CD14-positive monocyte (primary cell): ENCODE measurements at regions not wholly inside any gene's neighbourhood (a gene's known extent, or its start where the extent isn't known, plus 50 kb on each side); places are given as distances from the start of the nearest gene placed in this dataset.

Experiments
- DNase-seq, 3 donors: peaks; one replicate each; pipeline ENCODE4 v3.0.0-alpha.2; 2011 to 2022
- H2AFZ ChIP-seq: 2 replicates; pipeline ENCODE4 v1.6.0; 2012; ENCODE audit warnings: mild to moderate bottlenecking, low read depth, low read length, inconsistent platforms; ENCODE audit not compliant: insufficient read depth, poor library complexity, severe bottlenecking
- H3K27ac ChIP-seq, 2 donors: 1 replicate in 1 of 2; 2 replicates in 1 of 2; pipeline ENCODE4 v1.5.1; 2012 to 2013; ENCODE audit warnings: low read length in 2 of 2, control low read depth in 1 of 2, inconsistent platforms in 1 of 2, low read depth in 1 of 2, mild to moderate bottlenecking in 1 of 2
- H3K27me3 ChIP-seq, 2 donors: one replicate each; pipeline versions ENCODE4 v1.6.0 to v1.6.1; 2011 to 2013; ENCODE audit warnings: low read length in 2 of 2; ENCODE audit not compliant: control insufficient read depth in 2 of 2, insufficient read depth in 2 of 2
- H3K36me3 ChIP-seq, 2 donors: replicated peaks in 1 of 2; 1 replicate in 1 of 2; 2 replicates in 1 of 2; pipeline versions ENCODE4 v1.5.1 to v1.6.1; 2012 to 2013; ENCODE audit warnings: low read length in 2 of 2, control low read depth in 1 of 2, inconsistent platforms in 1 of 2, mild to moderate bottlenecking in 1 of 2; ENCODE audit not compliant: insufficient read depth in 2 of 2, control insufficient read depth in 1 of 2
- H3K4me1 ChIP-seq, 2 donors: 1 replicate in 1 of 2; 2 replicates in 1 of 2; pipeline versions ENCODE4 v1.5.1 to v1.6.1; 2012 to 2013; ENCODE audit warnings: low read length in 2 of 2, control low read depth in 1 of 2, inconsistent platforms in 1 of 2, mild to moderate bottlenecking in 1 of 2, moderate library complexity in 1 of 2; ENCODE audit not compliant: insufficient read depth in 2 of 2, control insufficient read depth in 1 of 2
- H3K4me2 ChIP-seq: replicated peaks from 2 replicates; pipeline ENCODE3; 2012; ENCODE audit warnings: low read length, moderate library complexity, mild to moderate bottlenecking; ENCODE audit not compliant: poor library complexity, severe bottlenecking; ENCODE audit errors: extremely low read depth
- H3K4me3 ChIP-seq, 3 experiments: fragments of 200-600 bp in 1 of 3; sonication (generic) in 1 of 3; replicated peaks in 1 of 3; 1 replicate in 2 of 3; 2 replicates in 1 of 3; pipeline ENCODE4 v1.5.1; 2011 to 2013; ENCODE audit warnings: low read length in 3 of 3, mild to moderate bottlenecking in 3 of 3, control low read depth in 2 of 3, low read depth in 2 of 3, inconsistent platforms in 1 of 3, moderate library complexity in 1 of 3
- H3K79me2 ChIP-seq: 2 replicates; pipeline ENCODE4 v1.6.0; 2012; ENCODE audit warnings: mild to moderate bottlenecking, control low read depth, inconsistent platforms, low read length, moderate library complexity; ENCODE audit not compliant: insufficient read depth
- H3K9ac ChIP-seq: 2 replicates; pipeline ENCODE4 v1.6.0; 2017; ENCODE audit warnings: low read length, mild to moderate bottlenecking; ENCODE audit not compliant: insufficient read depth, poor library complexity, severe bottlenecking
- H3K9me3 ChIP-seq, 2 donors: replicated peaks in 1 of 2; 1 replicate in 1 of 2; 2 replicates in 1 of 2; pipeline versions ENCODE4 v1.5.1 to v1.6.1; 2012 to 2013; ENCODE audit warnings: low read length in 2 of 2, control low read depth in 1 of 2; ENCODE audit not compliant: control insufficient read depth in 1 of 2, insufficient read depth in 1 of 2
- H4K20me1 ChIP-seq: 2 replicates; pipeline ENCODE4 v1.6.0; 2012; ENCODE audit warnings: mild to moderate bottlenecking, low read length, control low read depth, moderate library complexity; ENCODE audit not compliant: insufficient read depth
- H3K27ac Mint-ChIP-seq, 7 donors: one replicate each; pipeline ENCODE4 v1.8.0; 2020; ENCODE audit warnings: mild to moderate bottlenecking in 7 of 7, mixed read lengths in 7 of 7, moderate library complexity in 6 of 7, inconsistent platforms in 2 of 7
- H3K27me3 Mint-ChIP-seq, 3 donors: one replicate each; pipeline ENCODE4 v1.8.0; 2021 to 2022; ENCODE audit warnings: low read depth in 3 of 3, mild to moderate bottlenecking in 3 of 3, mixed read lengths in 3 of 3, moderate library complexity in 3 of 3, inconsistent platforms in 1 of 3
- H3K36me3 Mint-ChIP-seq, 2 donors: one replicate each; pipeline ENCODE4 v1.8.0; 2020; ENCODE audit warnings: mixed read lengths in 2 of 2, inconsistent platforms in 1 of 2, mild to moderate bottlenecking in 1 of 2
- H3K4me1 Mint-ChIP-seq: one replicate; pipeline ENCODE4 v1.8.0; 2020; ENCODE audit warnings: mild to moderate bottlenecking, mixed read lengths
- H3K4me3 Mint-ChIP-seq, 2 donors: one replicate each; pipeline ENCODE4 v1.8.0; 2020; ENCODE audit warnings: mild to moderate bottlenecking in 2 of 2, mixed read lengths in 2 of 2, moderate library complexity in 1 of 2
- H3K9me3 Mint-ChIP-seq, 7 donors: one replicate each; pipeline ENCODE4 v1.8.0; 2020 to 2022; ENCODE audit warnings: mixed read lengths in 7 of 7, mild to moderate bottlenecking in 6 of 7, moderate library complexity in 6 of 7, inconsistent platforms in 2 of 7
- WGBS: methylation state at CpG from one replicate; pipeline ENCODE4 v1.1.5; 2013; ENCODE audit warnings: missing lambda C conversion rate; ENCODE audit not compliant: insufficient coverage; 5-methylcytosine and 5-hydroxymethylcytosine counted together
- intact Hi-C, 2 donors: fragments of 100-400 bp; cut with micrococcal nuclease; formaldehyde crosslinking; loops; one replicate each; pipeline versions ENCODE4 v1.15.0 to v1.15.1; 2023
- TF ChIP-seq, protein P1 (sequence below): fragments of 200-600 bp; IDR thresholded peaks from one replicate; pipeline ENCODE4 v1.8.0; 2022; ENCODE audit warnings: antibody characterized with exemption, mild to moderate bottlenecking

DNA sequence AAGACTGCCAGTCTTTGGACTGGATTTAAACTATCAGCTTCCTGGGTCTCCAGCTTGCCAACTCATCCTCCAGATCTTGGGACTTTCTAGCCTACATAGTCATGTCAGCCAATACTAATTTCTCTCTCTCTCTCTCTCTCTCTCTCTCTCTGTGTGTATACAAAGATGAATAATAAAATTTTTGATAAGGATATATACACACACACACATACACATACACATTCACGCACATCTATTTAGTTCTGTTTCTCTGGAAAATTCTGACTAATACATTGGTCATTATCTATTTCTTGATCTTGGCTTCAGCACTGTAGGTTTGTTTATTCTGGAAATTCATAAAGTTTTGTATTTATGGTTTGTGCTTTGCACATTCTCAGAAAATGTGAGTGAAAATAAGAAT lies 1606.2 kb upstream of the NUDT12 start:
- Mint-ChIP-seq H3K27ac (no peak overlapping the region), H3K9me3 (peaks cover 0 to 9% (median 0%) of the 10 kb centered on the region in 7 donors), H3K27me3 (peaks cover 0 to 2% (median 0%) of the 10 kb centered on the region in 3 donors), H3K4me3 (no peak overlapping the region), H3K36me3 (no peaks in the 10 kb centered on the region), H3K4me1 (no peaks in the 10 kb centered on the region)
- Histone ChIP-seq H3K9me3 (peaks cover 0 to 5% of the 10 kb centered on the region in 2 donors), H3K27ac (no peak overlapping the region), H3K9ac (no peak overlapping the region), H4K20me1 (no peaks in the 10 kb centered on the region), H3K4me3 (no peak overlapping the region), H3K27me3 (no peaks in the 10 kb centered on the region), H3K4me1 (no peaks in the 10 kb centered on the region), H3K4me2 (no peak overlapping the region), H3K79me2 (no peaks in the 10 kb centered on the region), H3K36me3 (no peaks in the 10 kb centered on the region), H2AFZ (no peak overlapping the region)
- WGBS = no CpG with 5 or more reads among the region's 1 CpG
- no peak for DNase-seq
- TF ChIP-seq, protein P1, sequence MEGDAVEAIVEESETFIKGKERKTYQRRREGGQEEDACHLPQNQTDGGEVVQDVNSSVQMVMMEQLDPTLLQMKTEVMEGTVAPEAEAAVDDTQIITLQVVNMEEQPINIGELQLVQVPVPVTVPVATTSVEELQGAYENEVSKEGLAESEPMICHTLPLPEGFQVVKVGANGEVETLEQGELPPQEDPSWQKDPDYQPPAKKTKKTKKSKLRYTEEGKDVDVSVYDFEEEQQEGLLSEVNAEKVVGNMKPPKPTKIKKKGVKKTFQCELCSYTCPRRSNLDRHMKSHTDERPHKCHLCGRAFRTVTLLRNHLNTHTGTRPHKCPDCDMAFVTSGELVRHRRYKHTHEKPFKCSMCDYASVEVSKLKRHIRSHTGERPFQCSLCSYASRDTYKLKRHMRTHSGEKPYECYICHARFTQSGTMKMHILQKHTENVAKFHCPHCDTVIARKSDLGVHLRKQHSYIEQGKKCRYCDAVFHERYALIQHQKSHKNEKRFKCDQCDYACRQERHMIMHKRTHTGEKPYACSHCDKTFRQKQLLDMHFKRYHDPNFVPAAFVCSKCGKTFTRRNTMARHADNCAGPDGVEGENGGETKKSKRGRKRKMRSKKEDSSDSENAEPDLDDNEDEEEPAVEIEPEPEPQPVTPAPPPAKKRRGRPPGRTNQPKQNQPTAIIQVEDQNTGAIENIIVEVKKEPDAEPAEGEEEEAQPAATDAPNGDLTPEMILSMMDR = no peak
- intact Hi-C loops = no loop called here

GRCh38 chr5:105167092-105167491 lies 1604.5 kb upstream of the NUDT12 start:
- no peaks in the 10 kb centered on the region for H4K20me1 ChIP-seq
- no peaks in the 10 kb centered on the region for H3K36me3 ChIP-seq
- Mint-ChIP-seq H3K27me3 (peaks cover 0 to 2% (median 0%) of the 10 kb centered on the region in 3 donors), H3K27ac (no peak overlapping the region), H3K4me3 (no peak overlapping the region), H3K36me3 (no peaks in the 10 kb centered on the region), H3K9me3 (peaks cover 0 to 9% (median 0%) of the 10 kb centered on the region in 7 donors), H3K4me1 (no peaks in the 10 kb centered on the region)
- intact Hi-C loops = no loop called here
- no peak overlapping the region for H3K9ac ChIP-seq
- no peak for DNase-seq
- no peaks in the 10 kb centered on the region for H3K4me1 ChIP-seq
- H3K79me2 ChIP-seq = no peaks in the 10 kb centered on the region
- no peak overlapping the region for H3K4me2 ChIP-seq
- H3K9me3 ChIP-seq = peaks cover 0 to 5% of the 10 kb centered on the region in 2 donors
- TF ChIP-seq, protein P1 = no peak
- 100% methylated on average over 2 of the region's 3 CpGs for WGBS
- no peak overlapping the region for H3K27ac ChIP-seq
- H3K4me3 ChIP-seq = no peak overlapping the region
- H3K27me3 ChIP-seq = no peaks in the 10 kb centered on the region
- H2AFZ ChIP-seq = no peak overlapping the region
